Gastrocnemius medialis (tissue), 4 donors: ENCODE measurements at regions not wholly inside any gene's neighbourhood (a gene's known extent, or its start where the extent isn't known, plus 50 kb on each side); places are given as distances from the start of the nearest gene placed in this dataset.

ENCODE experiments used
- ATAC-seq, 2 donors: fragments of 150-250 bp; one replicate each; pipeline ENCODE4 v1.9.1; 2016
- DNase-seq, 2 donors: peaks; one replicate each; pipeline ENCODE4 v3.0.0-alpha.2; 2019
- H3K27ac ChIP-seq, 4 donors: fragments of 200-600 bp; sonication (generic); 1 replicate in 1 of 4; 2 replicates in 3 of 4; pipeline ENCODE4 v1.5.1; 2016 to 2018; ENCODE audit warnings: mild to moderate bottlenecking in 2 of 4, moderate library complexity in 1 of 4
- H3K27me3 ChIP-seq, 3 donors: fragments of 200-600 bp; sonication (generic) in 2 of 3; 1 replicate in 1 of 3; 2 replicates in 2 of 3; pipeline versions ENCODE4 v1.5.1 to v1.6.0; 2016 to 2019; ENCODE audit warnings: mild to moderate bottlenecking in 1 of 3, moderate library complexity in 1 of 3
- H3K36me3 ChIP-seq, 2 donors: fragments of 200-600 bp; sonication (generic) in 1 of 2; one replicate each; pipeline ENCODE4 v1.5.1; 2017 to 2018
- H3K4me1 ChIP-seq, 2 donors: fragments of 200-600 bp; sonication (generic) in 1 of 2; one replicate each; pipeline ENCODE4 v1.5.1; 2016 to 2017; ENCODE audit warnings: mild to moderate bottlenecking in 2 of 2
- H3K4me3 ChIP-seq, 4 donors: fragments of 200-600 bp; sonication (generic) in 3 of 4; 1 replicate in 1 of 4; 2 replicates in 3 of 4; pipeline ENCODE4 v1.5.1; 2016 to 2019; ENCODE audit warnings: mild to moderate bottlenecking in 2 of 4
- H3K9me3 ChIP-seq, 3 donors: fragments of 200-600 bp; sonication (generic) in 2 of 3; 1 replicate in 1 of 3; 2 replicates in 2 of 3; pipeline ENCODE4 v1.5.1; 2016 to 2019
- POLR2A ChIP-seq, 2 donors: fragments of 450-650 bp; IDR thresholded peaks; one replicate each; pipeline ENCODE4 v1.6.1; 2017; ENCODE audit warnings: antibody characterized with exemption in 2 of 2, mild to moderate bottlenecking in 2 of 2, moderate library complexity in 2 of 2
- in situ Hi-C, 4 donors: fragments of 200-750 bp; cut with MboI; loops; one replicate each; pipeline versions ENCODE4 v1.15.0 to v1.8.0; 2017; ENCODE audit warnings: low sequenced_read_pairs in 4 of 4
- intact Hi-C: fragments of 100-400 bp; cut with DNase I; formaldehyde crosslinking; loops from one replicate; pipeline ENCODE4 v1.15.1; 2023; ENCODE audit warnings: low total_unique reads
- TF ChIP-seq, protein P1 (sequence below), 5 experiments: fragments of 450-650 bp in 3 of 5; fragments of 200-600 bp in 2 of 5; sonication (generic) in 2 of 5; IDR thresholded peaks in 4 of 5; conservative IDR thresholded peaks in 1 of 5; 1 replicate in 4 of 5; 2 replicates in 1 of 5; pipeline ENCODE4 v1.5.1; 2016 to 2019; ENCODE audit warnings: antibody characterized with exemption in 5 of 5, mild to moderate bottlenecking in 3 of 5, moderate library complexity in 3 of 5

- no peaks in the 10 kb centered on the region for H3K4me1 ChIP-seq
- TF ChIP-seq, protein P1, sequence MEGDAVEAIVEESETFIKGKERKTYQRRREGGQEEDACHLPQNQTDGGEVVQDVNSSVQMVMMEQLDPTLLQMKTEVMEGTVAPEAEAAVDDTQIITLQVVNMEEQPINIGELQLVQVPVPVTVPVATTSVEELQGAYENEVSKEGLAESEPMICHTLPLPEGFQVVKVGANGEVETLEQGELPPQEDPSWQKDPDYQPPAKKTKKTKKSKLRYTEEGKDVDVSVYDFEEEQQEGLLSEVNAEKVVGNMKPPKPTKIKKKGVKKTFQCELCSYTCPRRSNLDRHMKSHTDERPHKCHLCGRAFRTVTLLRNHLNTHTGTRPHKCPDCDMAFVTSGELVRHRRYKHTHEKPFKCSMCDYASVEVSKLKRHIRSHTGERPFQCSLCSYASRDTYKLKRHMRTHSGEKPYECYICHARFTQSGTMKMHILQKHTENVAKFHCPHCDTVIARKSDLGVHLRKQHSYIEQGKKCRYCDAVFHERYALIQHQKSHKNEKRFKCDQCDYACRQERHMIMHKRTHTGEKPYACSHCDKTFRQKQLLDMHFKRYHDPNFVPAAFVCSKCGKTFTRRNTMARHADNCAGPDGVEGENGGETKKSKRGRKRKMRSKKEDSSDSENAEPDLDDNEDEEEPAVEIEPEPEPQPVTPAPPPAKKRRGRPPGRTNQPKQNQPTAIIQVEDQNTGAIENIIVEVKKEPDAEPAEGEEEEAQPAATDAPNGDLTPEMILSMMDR (IDR thresholded peaks at IDR 0.05 in 4 of 5, conservative IDR thresholded peaks at IDR 0.05 in 1 of 5), result no peak
- TF ChIP-seq POLR2A (IDR thresholded peaks at IDR 0.05), result no peak
- DNase-seq (no peak), ATAC-seq (no peak)
- H3K27ac ChIP-seq, result no peak overlapping the region
- H3K36me3 ChIP-seq, result no peaks in the 10 kb centered on the region
- H3K4me3 ChIP-seq, result no peak overlapping the region
- intact Hi-C loops (no loop called here), in situ Hi-C loops (no loop called here)
- H3K9me3 ChIP-seq, result no peaks in the 10 kb centered on the region
- H3K27me3 ChIP-seq, result no peaks in the 10 kb centered on the region
These were observed 247.8 kb upstream of the KRR1 start for GRCh38 chr12:75759196-75759595.

DNA sequence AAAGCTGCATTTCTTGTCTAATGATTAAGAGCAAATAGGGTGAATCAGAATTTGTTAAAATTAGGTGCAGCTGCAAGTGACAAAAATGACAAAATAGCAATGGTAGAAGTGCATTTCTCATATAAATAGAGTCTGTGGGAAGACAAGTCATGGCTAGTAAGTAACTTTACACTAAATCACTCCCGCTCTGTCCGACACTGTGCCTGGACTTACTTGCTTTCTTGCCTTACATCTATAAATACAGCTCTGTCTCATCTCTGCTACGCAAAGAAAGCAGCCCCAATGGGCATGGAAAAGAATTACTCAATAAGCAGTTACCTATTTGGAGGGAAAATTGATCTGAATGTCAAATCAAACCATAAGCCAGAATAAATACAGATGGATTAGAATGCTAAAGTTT lies 245.4 kb upstream of the KRR1 start:
- Histone ChIP-seq H3K4me1 (no peaks in the 10 kb centered on the region), H3K9me3 (no peaks in the 10 kb centered on the region), H3K4me3 (no peak overlapping the region), H3K27ac (no peak overlapping the region), H3K36me3 (no peaks in the 10 kb centered on the region), H3K27me3 (no peaks in the 10 kb centered on the region)
- in situ Hi-C loops, result no loop called here
- TF ChIP-seq POLR2A (IDR thresholded peaks at IDR 0.05), result no peak
- TF ChIP-seq, protein P1 (IDR thresholded peaks at IDR 0.05 in 4 of 5, conservative IDR thresholded peaks at IDR 0.05 in 1 of 5), result no peak
- intact Hi-C loops, result no loop called here
- DNase-seq (no peak), ATAC-seq (peak in 1 of 2 donors; percentile 60)

- Histone ChIP-seq H3K27me3 (no peaks in the 10 kb centered on the region), H3K4me1 (no peaks in the 10 kb centered on the region), H3K4me3 (no peak overlapping the region), H3K36me3 (no peaks in the 10 kb centered on the region), H3K27ac (no peak overlapping the region), H3K9me3 (no peaks in the 10 kb centered on the region)
- in situ Hi-C loops (no loop called here), intact Hi-C loops (no loop called here)
- DNase-seq (no peak), ATAC-seq (no peak)
- TF ChIP-seq, protein P1 (IDR thresholded peaks at IDR 0.05 in 4 of 5, conservative IDR thresholded peaks at IDR 0.05 in 1 of 5), result no peak
These were observed 244.7 kb upstream of the KRR1 start for GRCh38 chr12:75756111-75756510.

DNA sequence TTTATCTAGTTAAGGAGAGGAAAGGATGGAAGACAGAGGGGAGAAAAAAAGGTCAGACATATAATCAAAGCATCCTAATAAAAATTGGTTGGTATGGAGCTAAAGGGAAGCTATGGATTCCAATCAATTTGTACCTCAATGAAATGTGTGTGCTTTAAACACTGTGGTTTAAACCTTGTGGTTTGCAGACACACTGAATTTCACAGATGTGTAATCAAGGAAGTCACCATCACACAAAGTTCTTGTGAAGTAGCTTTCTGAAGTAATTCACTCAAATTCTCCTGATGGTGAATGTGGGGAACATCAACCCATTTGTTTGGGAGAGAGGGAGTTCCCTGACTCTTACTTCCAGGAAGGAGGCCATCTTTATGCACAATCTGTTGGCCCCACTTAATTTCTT lies 243.3 kb upstream of the KRR1 start:
- in situ Hi-C loops (no loop called here), intact Hi-C loops (no loop called here)
- Histone ChIP-seq H3K4me1 (no peaks in the 10 kb centered on the region), H3K27me3 (no peaks in the 10 kb centered on the region), H3K4me3 (no peak overlapping the region), H3K9me3 (no peaks in the 10 kb centered on the region), H3K27ac (no peak overlapping the region), H3K36me3 (no peaks in the 10 kb centered on the region)
- ATAC-seq, result no peak
- TF ChIP-seq POLR2A (IDR thresholded peaks at IDR 0.05), result no peak
- TF ChIP-seq, protein P1 (IDR thresholded peaks at IDR 0.05 in 4 of 5, conservative IDR thresholded peaks at IDR 0.05 in 1 of 5), result no peak
- DNase-seq, result no peak

DNA sequence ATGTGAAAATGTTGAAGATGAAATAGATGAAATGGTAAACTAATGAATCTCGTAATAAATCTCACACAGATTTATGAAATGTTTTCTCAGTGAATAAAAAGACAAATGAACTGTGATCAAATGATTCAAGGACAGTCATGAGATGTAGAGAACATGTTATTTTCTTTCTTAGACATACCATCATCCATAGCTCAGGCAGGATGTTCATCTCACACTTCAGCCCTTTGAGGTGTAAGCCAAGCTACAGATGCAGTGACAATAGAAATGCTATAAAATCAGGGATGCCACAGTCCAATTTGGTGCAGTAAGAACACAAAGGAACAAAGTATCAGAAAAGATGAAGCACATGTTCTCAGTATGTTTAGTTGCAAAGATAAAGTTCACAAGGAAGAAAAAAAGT lies 242.7 kb upstream of the KRR1 start:
- no peak overlapping the region for H3K4me3 ChIP-seq
- H3K4me1 ChIP-seq, result no peaks in the 10 kb centered on the region
- no peaks in the 10 kb centered on the region for H3K36me3 ChIP-seq
- no peaks in the 10 kb centered on the region for H3K27me3 ChIP-seq
- TF ChIP-seq, protein P1 (IDR thresholded peaks at IDR 0.05 in 4 of 5, conservative IDR thresholded peaks at IDR 0.05 in 1 of 5), result no peak
- TF ChIP-seq POLR2A (IDR thresholded peaks at IDR 0.05), result no peak
- no peak for DNase-seq
- intact Hi-C loops (no loop called here), in situ Hi-C loops (no loop called here)
- H3K9me3 ChIP-seq, result no peaks in the 10 kb centered on the region
- no peak for ATAC-seq
- H3K27ac ChIP-seq, result no peak overlapping the region
